ENCODE measurements at regions not wholly inside any gene's neighbourhood (a gene's known extent, or its start where the extent isn't known, plus 50 kb on each side); places are given as distances from the start of the nearest gene placed in this dataset.
A peak's percentile ranks its signal among the peaks of the same experiment; 100 is the strongest.

DNA sequence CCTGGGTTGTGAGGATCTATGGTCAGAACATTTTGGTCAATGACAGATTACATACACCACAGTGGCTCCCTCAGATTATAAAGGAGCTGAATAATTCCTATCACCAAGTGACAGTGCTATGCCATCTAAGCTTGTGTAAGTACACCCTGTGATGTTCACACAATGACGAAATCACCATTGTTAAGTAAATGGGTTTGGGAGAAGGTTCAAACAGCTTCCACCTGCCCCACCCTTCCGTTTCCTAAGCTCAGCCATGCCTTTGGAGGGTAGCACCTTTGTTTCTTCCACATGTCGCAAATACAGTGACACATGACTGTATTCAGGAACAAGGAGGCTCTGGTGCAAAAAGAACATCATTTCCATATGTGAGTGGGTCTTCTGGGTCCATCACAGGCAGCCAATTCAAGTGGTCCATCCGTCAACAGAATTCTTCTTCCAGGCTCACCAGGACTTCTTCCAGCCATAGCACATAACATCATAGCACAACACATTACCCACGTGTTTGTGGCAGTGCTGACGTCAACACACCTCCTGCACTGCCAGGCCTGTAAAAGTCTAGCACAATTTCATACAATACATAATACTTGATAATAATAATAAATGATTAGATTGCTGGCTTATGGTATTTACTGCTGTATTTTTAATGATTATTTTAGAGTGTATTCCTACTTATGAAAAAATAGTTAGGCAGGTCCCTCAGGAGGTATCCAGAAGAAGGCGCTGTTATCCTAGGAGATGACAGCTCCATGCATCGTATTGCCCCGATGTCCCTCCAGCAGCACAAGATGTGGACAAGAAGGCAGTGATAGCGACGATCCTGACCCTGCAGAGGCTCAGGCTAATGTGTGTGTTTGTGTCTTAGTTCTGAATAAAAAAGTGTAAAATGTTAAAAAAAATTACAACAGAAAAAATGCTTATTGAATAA, 264.8 kb downstream of the ANAPC1 start:
- H3K9ac ChIP-seq (ENCODE audit: low read length), result no peak overlapping the region
- intact Hi-C loops (cut with micrococcal nuclease), result loop anchor here (5.0 kb wide), 1 partner anchor 78 kb away; no protein-coding TSS in a partner anchor
- ChIA-PET CTCF (interaction anchor here (0.7 to 1.9 kb wide), 3 partner anchors 79 to 84 kb away, joined by 3 to 15 read pairs (median 6); no protein-coding TSS in a partner anchor), RAD21 (ENCODE audit: low non-redundant PET in 1 of 2, low total read pairs in 2 of 2, uncharacterized antibody in 2 of 2, unreplicated experiment in 2 of 2) (interaction anchor here (1.2 to 1.8 kb wide), 2 partner anchors 34 to 80 kb away, joined by 3 to 4 read pairs; no protein-coding TSS in a partner anchor), POLR2A (no interaction called here)
- no peaks in the 10 kb centered on the region for H4K20me1 ChIP-seq (ENCODE audit: insufficient read depth)
- ATAC-seq, result peak; percentile 34; the same call in 1 of the 2 replicates
- H3K4me3 ChIP-seq (replicated peaks in 1 of 2; ENCODE audit: low read depth in 1 of 2, low read length in 2 of 2), result no peak overlapping the region
- H3K27ac ChIP-seq (ENCODE audit: low read depth, low read length), result no peak overlapping the region
- no peaks in the 10 kb centered on the region for H3K9me2 ChIP-seq (ENCODE audit: insufficient read depth)
- TF ChIP-seq, protein P1, sequence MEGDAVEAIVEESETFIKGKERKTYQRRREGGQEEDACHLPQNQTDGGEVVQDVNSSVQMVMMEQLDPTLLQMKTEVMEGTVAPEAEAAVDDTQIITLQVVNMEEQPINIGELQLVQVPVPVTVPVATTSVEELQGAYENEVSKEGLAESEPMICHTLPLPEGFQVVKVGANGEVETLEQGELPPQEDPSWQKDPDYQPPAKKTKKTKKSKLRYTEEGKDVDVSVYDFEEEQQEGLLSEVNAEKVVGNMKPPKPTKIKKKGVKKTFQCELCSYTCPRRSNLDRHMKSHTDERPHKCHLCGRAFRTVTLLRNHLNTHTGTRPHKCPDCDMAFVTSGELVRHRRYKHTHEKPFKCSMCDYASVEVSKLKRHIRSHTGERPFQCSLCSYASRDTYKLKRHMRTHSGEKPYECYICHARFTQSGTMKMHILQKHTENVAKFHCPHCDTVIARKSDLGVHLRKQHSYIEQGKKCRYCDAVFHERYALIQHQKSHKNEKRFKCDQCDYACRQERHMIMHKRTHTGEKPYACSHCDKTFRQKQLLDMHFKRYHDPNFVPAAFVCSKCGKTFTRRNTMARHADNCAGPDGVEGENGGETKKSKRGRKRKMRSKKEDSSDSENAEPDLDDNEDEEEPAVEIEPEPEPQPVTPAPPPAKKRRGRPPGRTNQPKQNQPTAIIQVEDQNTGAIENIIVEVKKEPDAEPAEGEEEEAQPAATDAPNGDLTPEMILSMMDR (IDR thresholded peaks at IDR 0.05 in 2 of 3, conservative IDR thresholded peaks at IDR 0.05 in 1 of 3; ENCODE audit: borderline replicate concordance in 1 of 3, insufficient read depth in 1 of 3, low read depth in 2 of 3, low read length in 2 of 3), result peak; percentile 36 to 75 (median 52)
- TF ChIP-seq CBX3 (IDR thresholded peaks at IDR 0.05; ENCODE audit: low read depth) (0 out of 2 replicates have a peak, but pooled peaks have one; percentile 16), RAD21 (IDR thresholded peaks at IDR 0.05; ENCODE audit: low read depth) (peak; percentile 82), SIN3A (IDR thresholded peaks at IDR 0.05; ENCODE audit: low read depth) (no peak)
- TF ChIP-seq, protein P2, sequence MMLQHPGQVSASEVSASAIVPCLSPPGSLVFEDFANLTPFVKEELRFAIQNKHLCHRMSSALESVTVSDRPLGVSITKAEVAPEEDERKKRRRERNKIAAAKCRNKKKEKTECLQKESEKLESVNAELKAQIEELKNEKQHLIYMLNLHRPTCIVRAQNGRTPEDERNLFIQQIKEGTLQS (IDR thresholded peaks at IDR 0.05), result no peak
- no peak overlapping the region for H3K4me2 ChIP-seq (ENCODE audit: low read length)
- peaks cover 16 to 21% of the 10 kb centered on the region in 2 experiments for H3K4me1 ChIP-seq (ENCODE audit: control insufficient read depth in 1 of 2, insufficient read depth in 2 of 2, low read length in 2 of 2)
- H3K36me3 ChIP-seq (ENCODE audit: control insufficient read depth in 1 of 2, insufficient read depth in 2 of 2, low read length in 2 of 2), result no peaks in the 10 kb centered on the region
- peak; percentile 21 for DNase-seq (ENCODE audit: low read depth, low spot score)
- no TSS peak for BruUV-seq (replicated peaks)
- no peaks in the 10 kb centered on the region for H3K79me2 ChIP-seq (ENCODE audit: insufficient read depth, low read length)
- no peak overlapping the region for H2AFZ ChIP-seq (ENCODE audit: low read depth, low read length, poor library complexity, severe bottlenecking)
- no peaks in the 10 kb centered on the region for H3K27me3 ChIP-seq (ENCODE audit: insufficient read depth, low read length)
- H3K9me3 ChIP-seq (ENCODE audit: control insufficient read depth in 1 of 2, insufficient read depth in 1 of 2, low read depth in 1 of 2, low read length in 2 of 2), result no peaks in the 10 kb centered on the region

Data from HCT116 (cell line).